WTC11 (cell line): ENCODE measurements at regions not wholly inside any gene's neighbourhood (a gene's known extent, or its start where the extent isn't known, plus 50 kb on each side); places are given as distances from the start of the nearest gene placed in this dataset.
A peak's percentile ranks its signal among the peaks of the same experiment; 100 is the strongest.
"Not testable (repeated sequence)": the region's sequence is repeated elsewhere in the genome, so short reads cannot be mapped to it uniquely, and the experiment has no call there.

Experiments
- ATAC-seq: fragments of 200-7000 bp; cut with Tn5 transposase; 2 replicates; pipeline ENCODE4 v1.10.0; 2021; ENCODE audit warnings: mild to moderate bottlenecking, moderate library complexity
- CTCF ChIA-PET: fragments of 300-600 bp; sonication (Branson Sonifier 250); formaldehyde crosslinking; loops from one replicate; lab custom pipeline; 2021; ENCODE audit warnings: antibody characterized with exemption; lab: Charles Lee
- POLR2A ChIA-PET: fragments of 350-600 bp; sonication (Branson Sonifier 250); formaldehyde crosslinking; loops from one replicate; lab custom pipeline; 2021; ENCODE audit warnings: antibody characterized with exemption; lab: Charles Lee
- DNase-seq: peaks from one replicate; pipeline ENCODE4 v3.0.0; 2021; ENCODE audit warnings: low spot score
- H3K27ac Mint-ChIP-seq: 2 replicates; pipeline ENCODE4 v1.8.0; 2021; ENCODE audit warnings: mixed read lengths
- H3K27me3 Mint-ChIP-seq: 2 replicates; pipeline ENCODE4 v1.8.0; 2021; ENCODE audit warnings: low read depth, mild to moderate bottlenecking, moderate library complexity, mixed read lengths
- H3K36me3 Mint-ChIP-seq: 2 replicates; pipeline ENCODE4 v1.8.0; 2021; ENCODE audit warnings: mixed read lengths
- H3K4me1 Mint-ChIP-seq: 2 replicates; pipeline ENCODE4 v1.8.0; 2022; ENCODE audit warnings: mixed read lengths
- H3K4me3 Mint-ChIP-seq: 2 replicates; pipeline ENCODE4 v1.8.0; 2021; ENCODE audit warnings: mild to moderate bottlenecking, moderate library complexity, mixed read lengths
- H3K9me3 Mint-ChIP-seq: 2 replicates; pipeline ENCODE4 v1.8.0; 2021; ENCODE audit warnings: mixed read lengths
- GRHL2 ChIP-seq: fragments of 250-450 bp; sonication (Bioruptor Pico); IDR thresholded peaks from 2 replicates; pipeline ENCODE4 v1.8.0; 2022; ENCODE audit warnings: mild to moderate bottlenecking, moderate library complexity; ENCODE audit not compliant: insufficient replicate concordance, severe bottlenecking
- NFE2L1 ChIP-seq: sonication (generic); formaldehyde crosslinking; IDR thresholded peaks from 2 replicates; pipeline ENCODE4 v1.8.1; 2023; ENCODE audit warnings: missing genetic modification reagents
- RORB ChIP-seq: fragments of 250-450 bp; sonication (Bioruptor Pico); IDR thresholded peaks from 2 replicates; pipeline ENCODE4 v1.9.0; 2021; ENCODE audit warnings: mild to moderate bottlenecking
- ZNF138 ChIP-seq: sonication (generic); formaldehyde crosslinking; conservative IDR thresholded peaks from 2 replicates; pipeline ENCODE4 v1.8.1; 2022; ENCODE audit warnings: mild to moderate bottlenecking, moderate library complexity, missing genetic modification reagents
- ZNF416 ChIP-seq: fragments of 250-450 bp; sonication (Bioruptor Pico); IDR thresholded peaks from 2 replicates; pipeline ENCODE4 v1.9.0; 2021; ENCODE audit warnings: mild to moderate bottlenecking, inconsistent platforms
- TF ChIP-seq, protein P1 (sequence below): fragments of 250-450 bp; sonication (Bioruptor Pico); IDR thresholded peaks from 2 replicates; pipeline ENCODE4 v1.9.0; 2021; ENCODE audit warnings: mild to moderate bottlenecking, borderline replicate concordance
- TF ChIP-seq, protein P2 (sequence below): sonication (generic); formaldehyde crosslinking; IDR thresholded peaks from 2 replicates; pipeline ENCODE4 v1.8.0; 2023; ENCODE audit warnings: missing genetic modification reagents, mild to moderate bottlenecking, borderline replicate concordance
- TF ChIP-seq, protein P3 (sequence below): sonication (generic); formaldehyde crosslinking; IDR thresholded peaks from 2 replicates; pipeline ENCODE4 v1.8.1; 2023; ENCODE audit warnings: mild to moderate bottlenecking, missing genetic modification reagents, moderate library complexity
- TF ChIP-seq, protein P4 (sequence below): fragments of 250-450 bp; sonication (Bioruptor Pico); conservative IDR thresholded peaks from 2 replicates; pipeline ENCODE4 v1.9.0; 2021; ENCODE audit warnings: mild to moderate bottlenecking
- TF ChIP-seq, protein P5 (sequence below): sonication (generic); formaldehyde crosslinking; IDR thresholded peaks from 2 replicates; pipeline ENCODE4 v1.8.1; 2022; ENCODE audit warnings: low read depth, mild to moderate bottlenecking, moderate library complexity, missing genetic modification reagents, borderline replicate concordance

DNA sequence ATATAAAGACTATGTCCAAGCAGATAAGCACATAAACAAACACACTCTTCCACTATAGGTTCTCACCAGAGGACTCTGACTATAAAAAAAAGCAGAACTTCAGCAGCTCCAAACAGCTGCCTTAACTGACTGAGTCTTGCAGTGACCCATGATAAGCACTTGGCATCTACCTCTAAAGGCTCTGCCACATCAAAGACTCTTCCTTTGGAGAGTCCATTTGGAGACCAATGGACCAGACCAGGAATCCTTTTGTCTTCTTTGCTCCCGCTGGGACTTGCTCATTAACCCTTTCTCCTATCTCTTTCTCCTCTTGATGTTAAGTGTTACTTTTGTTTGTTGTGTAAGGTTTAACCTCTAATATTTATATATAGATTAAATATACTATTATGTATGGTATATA lies 424.1 kb downstream of the RSL24D1 start (continued):
- TF ChIP-seq, protein P1, sequence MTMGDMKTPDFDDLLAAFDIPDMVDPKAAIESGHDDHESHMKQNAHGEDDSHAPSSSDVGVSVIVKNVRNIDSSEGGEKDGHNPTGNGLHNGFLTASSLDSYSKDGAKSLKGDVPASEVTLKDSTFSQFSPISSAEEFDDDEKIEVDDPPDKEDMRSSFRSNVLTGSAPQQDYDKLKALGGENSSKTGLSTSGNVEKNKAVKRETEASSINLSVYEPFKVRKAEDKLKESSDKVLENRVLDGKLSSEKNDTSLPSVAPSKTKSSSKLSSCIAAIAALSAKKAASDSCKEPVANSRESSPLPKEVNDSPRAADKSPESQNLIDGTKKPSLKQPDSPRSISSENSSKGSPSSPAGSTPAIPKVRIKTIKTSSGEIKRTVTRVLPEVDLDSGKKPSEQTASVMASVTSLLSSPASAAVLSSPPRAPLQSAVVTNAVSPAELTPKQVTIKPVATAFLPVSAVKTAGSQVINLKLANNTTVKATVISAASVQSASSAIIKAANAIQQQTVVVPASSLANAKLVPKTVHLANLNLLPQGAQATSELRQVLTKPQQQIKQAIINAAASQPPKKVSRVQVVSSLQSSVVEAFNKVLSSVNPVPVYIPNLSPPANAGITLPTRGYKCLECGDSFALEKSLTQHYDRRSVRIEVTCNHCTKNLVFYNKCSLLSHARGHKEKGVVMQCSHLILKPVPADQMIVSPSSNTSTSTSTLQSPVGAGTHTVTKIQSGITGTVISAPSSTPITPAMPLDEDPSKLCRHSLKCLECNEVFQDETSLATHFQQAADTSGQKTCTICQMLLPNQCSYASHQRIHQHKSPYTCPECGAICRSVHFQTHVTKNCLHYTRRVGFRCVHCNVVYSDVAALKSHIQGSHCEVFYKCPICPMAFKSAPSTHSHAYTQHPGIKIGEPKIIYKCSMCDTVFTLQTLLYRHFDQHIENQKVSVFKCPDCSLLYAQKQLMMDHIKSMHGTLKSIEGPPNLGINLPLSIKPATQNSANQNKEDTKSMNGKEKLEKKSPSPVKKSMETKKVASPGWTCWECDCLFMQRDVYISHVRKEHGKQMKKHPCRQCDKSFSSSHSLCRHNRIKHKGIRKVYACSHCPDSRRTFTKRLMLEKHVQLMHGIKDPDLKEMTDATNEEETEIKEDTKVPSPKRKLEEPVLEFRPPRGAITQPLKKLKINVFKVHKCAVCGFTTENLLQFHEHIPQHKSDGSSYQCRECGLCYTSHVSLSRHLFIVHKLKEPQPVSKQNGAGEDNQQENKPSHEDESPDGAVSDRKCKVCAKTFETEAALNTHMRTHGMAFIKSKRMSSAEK (CRISPR knock-in tag), result no peak

DNA sequence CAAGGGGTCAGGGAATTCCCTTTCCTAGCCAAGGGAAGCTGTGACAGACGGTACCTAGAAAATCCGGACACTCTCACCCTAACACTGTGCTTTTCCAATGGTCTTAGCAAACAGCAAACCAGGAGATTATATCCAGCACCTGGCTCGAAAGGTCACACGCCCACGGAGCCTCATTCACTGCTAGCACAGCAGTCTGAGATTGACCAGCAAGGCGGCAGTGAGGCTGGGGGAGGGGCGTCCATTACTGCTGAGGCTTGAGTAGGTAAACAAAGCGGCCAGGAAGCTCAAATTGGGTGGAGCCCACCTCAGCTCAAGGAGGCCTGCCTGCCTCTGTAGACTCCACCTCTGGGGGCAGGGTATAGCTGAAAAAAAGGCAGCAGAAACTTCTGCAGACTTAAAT lies 447.3 kb downstream of the RSL24D1 start:
- CTCF ChIA-PET, H3K4me3 Mint-ChIP-seq, ATAC-seq, POLR2A ChIA-PET, H3K27me3 Mint-ChIP-seq, H3K4me1 Mint-ChIP-seq, H3K27ac Mint-ChIP-seq: not testable (repeated sequence)
- peak; percentile 14 for DNase-seq
- Mint-ChIP-seq H3K36me3 (peaks cover 26% of the 10 kb centered on the region), H3K9me3 (peaks cover 89% of the 10 kb centered on the region)

DNA sequence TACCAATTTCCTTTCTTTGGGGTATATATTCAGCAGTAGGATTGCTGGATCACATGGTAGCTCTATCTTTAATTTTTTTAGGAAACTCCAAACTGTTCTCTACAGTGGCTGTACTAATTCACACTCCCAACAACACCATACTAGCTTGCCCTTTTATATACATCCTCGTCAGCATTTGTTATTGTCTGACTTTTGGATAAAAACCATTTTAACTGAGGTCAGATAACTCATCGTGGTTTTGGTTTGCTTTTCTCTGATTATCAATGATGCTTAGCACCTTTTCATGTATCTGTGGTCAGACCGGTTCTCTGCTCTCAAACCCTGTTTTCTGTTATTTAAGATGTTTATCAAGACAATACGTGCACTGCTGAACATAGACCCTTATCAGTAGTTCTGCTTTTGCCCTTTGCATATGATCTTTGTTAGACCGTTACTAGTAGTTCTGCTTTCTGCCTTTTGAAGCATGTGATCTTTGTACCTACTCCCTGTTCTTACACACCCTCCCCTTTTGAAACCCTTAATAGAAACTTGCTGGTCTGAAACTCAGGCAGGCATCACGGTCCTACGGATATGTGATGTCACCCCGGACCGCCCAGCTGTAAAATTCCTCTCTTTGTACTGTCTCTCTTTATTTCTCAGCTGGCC lies 474.3 kb downstream of the RSL24D1 start:
- ChIA-PET POLR2A (no interaction called here), CTCF (no interaction called here)
- no peaks in the 10 kb centered on the region for H3K27me3 Mint-ChIP-seq
- no peak overlapping the region for H3K27ac Mint-ChIP-seq
- DNase-seq (no peak), ATAC-seq (no peak)
- no peak overlapping the region for H3K4me3 Mint-ChIP-seq
- H3K4me1 Mint-ChIP-seq, result no peaks in the 10 kb centered on the region
- H3K36me3 Mint-ChIP-seq, result peaks cover 4% of the 10 kb centered on the region; the same call in 1 of the 2 replicates
- TF ChIP-seq, protein P2, sequence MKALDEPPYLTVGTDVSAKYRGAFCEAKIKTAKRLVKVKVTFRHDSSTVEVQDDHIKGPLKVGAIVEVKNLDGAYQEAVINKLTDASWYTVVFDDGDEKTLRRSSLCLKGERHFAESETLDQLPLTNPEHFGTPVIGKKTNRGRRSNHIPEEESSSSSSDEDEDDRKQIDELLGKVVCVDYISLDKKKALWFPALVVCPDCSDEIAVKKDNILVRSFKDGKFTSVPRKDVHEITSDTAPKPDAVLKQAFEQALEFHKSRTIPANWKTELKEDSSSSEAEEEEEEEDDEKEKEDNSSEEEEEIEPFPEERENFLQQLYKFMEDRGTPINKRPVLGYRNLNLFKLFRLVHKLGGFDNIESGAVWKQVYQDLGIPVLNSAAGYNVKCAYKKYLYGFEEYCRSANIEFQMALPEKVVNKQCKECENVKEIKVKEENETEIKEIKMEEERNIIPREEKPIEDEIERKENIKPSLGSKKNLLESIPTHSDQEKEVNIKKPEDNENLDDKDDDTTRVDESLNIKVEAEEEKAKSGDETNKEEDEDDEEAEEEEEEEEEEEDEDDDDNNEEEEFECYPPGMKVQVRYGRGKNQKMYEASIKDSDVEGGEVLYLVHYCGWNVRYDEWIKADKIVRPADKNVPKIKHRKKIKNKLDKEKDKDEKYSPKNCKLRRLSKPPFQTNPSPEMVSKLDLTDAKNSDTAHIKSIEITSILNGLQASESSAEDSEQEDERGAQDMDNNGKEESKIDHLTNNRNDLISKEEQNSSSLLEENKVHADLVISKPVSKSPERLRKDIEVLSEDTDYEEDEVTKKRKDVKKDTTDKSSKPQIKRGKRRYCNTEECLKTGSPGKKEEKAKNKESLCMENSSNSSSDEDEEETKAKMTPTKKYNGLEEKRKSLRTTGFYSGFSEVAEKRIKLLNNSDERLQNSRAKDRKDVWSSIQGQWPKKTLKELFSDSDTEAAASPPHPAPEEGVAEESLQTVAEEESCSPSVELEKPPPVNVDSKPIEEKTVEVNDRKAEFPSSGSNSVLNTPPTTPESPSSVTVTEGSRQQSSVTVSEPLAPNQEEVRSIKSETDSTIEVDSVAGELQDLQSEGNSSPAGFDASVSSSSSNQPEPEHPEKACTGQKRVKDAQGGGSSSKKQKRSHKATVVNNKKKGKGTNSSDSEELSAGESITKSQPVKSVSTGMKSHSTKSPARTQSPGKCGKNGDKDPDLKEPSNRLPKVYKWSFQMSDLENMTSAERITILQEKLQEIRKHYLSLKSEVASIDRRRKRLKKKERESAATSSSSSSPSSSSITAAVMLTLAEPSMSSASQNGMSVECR, result no peak
- TF ChIP-seq RORB (CRISPR knock-in tag), result no peak
- TF ChIP-seq GRHL2 (CRISPR knock-in tag), result no peak
- TF ChIP-seq NFE2L1 (CRISPR knock-in tag), result no peak
- TF ChIP-seq, protein P3, sequence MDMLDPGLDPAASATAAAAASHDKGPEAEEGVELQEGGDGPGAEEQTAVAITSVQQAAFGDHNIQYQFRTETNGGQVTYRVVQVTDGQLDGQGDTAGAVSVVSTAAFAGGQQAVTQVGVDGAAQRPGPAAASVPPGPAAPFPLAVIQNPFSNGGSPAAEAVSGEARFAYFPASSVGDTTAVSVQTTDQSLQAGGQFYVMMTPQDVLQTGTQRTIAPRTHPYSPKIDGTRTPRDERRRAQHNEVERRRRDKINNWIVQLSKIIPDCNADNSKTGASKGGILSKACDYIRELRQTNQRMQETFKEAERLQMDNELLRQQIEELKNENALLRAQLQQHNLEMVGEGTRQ (CRISPR knock-in tag), result no peak
- no peak for TF ChIP-seq ZNF138 (CRISPR knock-in tag)
- TF ChIP-seq, protein P4, sequence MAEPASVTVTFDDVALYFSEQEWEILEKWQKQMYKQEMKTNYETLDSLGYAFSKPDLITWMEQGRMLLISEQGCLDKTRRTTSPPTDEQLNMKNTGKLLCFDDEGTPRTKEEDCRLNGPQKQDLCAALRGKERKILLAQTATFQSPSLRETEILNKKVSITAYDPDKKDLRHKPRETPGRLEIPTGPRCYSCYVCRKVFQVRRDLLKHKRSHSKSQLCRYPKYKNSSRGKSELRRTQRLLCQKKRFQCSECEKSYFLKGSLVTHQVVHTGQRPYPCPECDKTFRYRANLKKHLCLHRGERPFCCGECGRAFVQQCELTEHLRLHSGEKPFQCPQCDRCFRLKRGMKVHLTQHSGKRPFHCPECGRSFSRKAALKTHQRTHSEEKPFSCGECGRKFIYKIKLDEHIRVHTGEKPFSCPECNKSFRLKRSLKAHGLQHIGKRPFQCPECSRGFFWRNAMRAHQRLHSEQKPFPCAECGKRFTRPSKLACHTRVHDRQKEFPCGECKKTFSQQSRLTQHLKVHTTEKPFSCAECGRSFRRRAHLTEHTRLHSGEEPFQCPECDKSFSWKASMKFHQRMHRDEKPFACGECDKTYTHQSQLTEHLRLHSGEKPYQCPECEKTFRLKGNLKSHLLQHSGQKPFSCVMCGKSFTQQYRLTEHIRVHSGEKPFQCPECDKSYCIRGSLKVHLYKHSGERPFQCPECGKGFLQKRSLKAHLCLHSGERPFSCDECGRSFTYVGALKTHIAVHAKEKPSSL (CRISPR knock-in tag), result no peak
- no peak for TF ChIP-seq ZNF416
- TF ChIP-seq, protein P5, sequence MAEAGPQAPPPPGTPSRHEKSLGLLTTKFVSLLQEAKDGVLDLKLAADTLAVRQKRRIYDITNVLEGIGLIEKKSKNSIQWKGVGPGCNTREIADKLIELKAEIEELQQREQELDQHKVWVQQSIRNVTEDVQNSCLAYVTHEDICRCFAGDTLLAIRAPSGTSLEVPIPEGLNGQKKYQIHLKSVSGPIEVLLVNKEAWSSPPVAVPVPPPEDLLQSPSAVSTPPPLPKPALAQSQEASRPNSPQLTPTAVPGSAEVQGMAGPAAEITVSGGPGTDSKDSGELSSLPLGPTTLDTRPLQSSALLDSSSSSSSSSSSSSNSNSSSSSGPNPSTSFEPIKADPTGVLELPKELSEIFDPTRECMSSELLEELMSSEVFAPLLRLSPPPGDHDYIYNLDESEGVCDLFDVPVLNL, result no peak
- TF ChIP-seq, all 79 proteins: peak for 0
- peaks cover 70% of the 10 kb centered on the region for H3K9me3 Mint-ChIP-seq
